HEK293 (cell line): ENCODE measurements at regions not wholly inside any gene's neighbourhood (a gene's known extent, or its start where the extent isn't known, plus 50 kb on each side); places are given as distances from the start of the nearest gene placed in this dataset.
A peak's percentile ranks its signal among the peaks of the same experiment; 100 is the strongest.
"Not testable (repeated sequence)": the region's sequence is repeated elsewhere in the genome, so short reads cannot be mapped to it uniquely, and the experiment has no call there.

Experiments
- CTCF ChIA-PET: fragments of 350-600 bp; formaldehyde crosslinking; extraction: SDS; loops from one replicate; lab custom pipeline; 2021; ENCODE audit warnings: antibody characterized with exemption; lab: Yijun Ruan, JAX
- POLR2A ChIA-PET: fragments of 300-600 bp; formaldehyde crosslinking; extraction: SDS; loops from one replicate; lab custom pipeline; 2020; ENCODE audit warnings: antibody characterized with exemption, inconsistent platforms; lab: Yijun Ruan, JAX
- H3K27ac ChIP-seq: fragments of 200-500 bp; sonication (Bioruptor generic); 2 replicates; pipeline ENCODE4 v1.5.1; 2014; ENCODE audit warnings: low read depth, low read length, control low read depth, inconsistent platforms; ENCODE audit errors: extremely low read depth
- H3K36me3 ChIP-seq, 2 experiments: fragments of 200-500 bp in 1 of 2; sonication (Bioruptor generic) in 1 of 2; 1 replicate in 1 of 2; 2 replicates in 1 of 2; pipeline ENCODE4 v1.5.1; 2014 to 2017; ENCODE audit warnings: inconsistent platforms in 2 of 2, low read length in 2 of 2; ENCODE audit not compliant: control insufficient read depth in 2 of 2, insufficient read depth in 1 of 2
- H3K4me1 ChIP-seq: fragments of 200-500 bp; sonication (Bioruptor generic); 2 replicates; pipeline ENCODE4 v1.5.1; 2014; ENCODE audit warnings: mild to moderate bottlenecking, low read length, inconsistent platforms; ENCODE audit not compliant: control insufficient read depth, insufficient read depth
- H3K4me3 ChIP-seq: 2 replicates; pipeline ENCODE4 v1.5.1; 2011; ENCODE audit warnings: low read depth, mild to moderate bottlenecking, control low read depth, low read length, moderate library complexity
- H3K9me3 ChIP-seq: fragments of 200-500 bp; sonication (Bioruptor generic); 2 replicates; pipeline ENCODE4 v1.5.1; 2014; ENCODE audit warnings: low read depth, low read length, inconsistent platforms; ENCODE audit not compliant: control insufficient read depth, insufficient read depth
- GLIS1 ChIP-seq: fragments of 450-650 bp; formaldehyde crosslinking; IDR thresholded peaks from 2 replicates; pipeline ENCODE4 v1.5.1; 2016; ENCODE audit warnings: missing biosample characterization, missing genetic modification characterization
- ZIC2 ChIP-seq: fragments of 450-650 bp; formaldehyde crosslinking; IDR thresholded peaks from 2 replicates; pipeline ENCODE4 v1.5.1; 2016; ENCODE audit warnings: missing biosample characterization, missing genetic modification characterization

DNA sequence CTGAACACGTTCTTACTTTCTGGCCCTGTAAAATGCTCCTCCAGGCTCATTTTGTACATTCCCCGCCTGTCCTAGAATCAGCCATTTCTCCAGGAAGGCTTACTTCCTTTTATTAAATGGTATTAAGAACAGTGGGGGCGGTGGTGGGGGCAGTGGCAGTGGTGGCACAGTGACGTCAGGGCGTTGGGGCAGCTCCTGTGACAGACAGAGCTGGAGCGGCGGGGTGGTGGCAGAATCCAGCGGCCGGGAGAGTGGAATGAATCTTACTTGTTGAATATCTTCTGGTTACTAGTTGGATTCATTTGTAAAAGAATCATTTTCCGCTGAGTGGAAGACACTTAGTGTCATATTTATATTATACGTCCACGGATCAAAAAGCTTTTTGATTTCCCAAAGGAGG is 262.6 kb downstream of the BCL2L11 start:
- H3K4me1 ChIP-seq, H3K4me3 ChIP-seq, H3K9me3 ChIP-seq, POLR2A ChIA-PET, H3K27ac ChIP-seq, CTCF ChIA-PET, H3K36me3 ChIP-seq: not testable (repeated sequence)

DNA sequence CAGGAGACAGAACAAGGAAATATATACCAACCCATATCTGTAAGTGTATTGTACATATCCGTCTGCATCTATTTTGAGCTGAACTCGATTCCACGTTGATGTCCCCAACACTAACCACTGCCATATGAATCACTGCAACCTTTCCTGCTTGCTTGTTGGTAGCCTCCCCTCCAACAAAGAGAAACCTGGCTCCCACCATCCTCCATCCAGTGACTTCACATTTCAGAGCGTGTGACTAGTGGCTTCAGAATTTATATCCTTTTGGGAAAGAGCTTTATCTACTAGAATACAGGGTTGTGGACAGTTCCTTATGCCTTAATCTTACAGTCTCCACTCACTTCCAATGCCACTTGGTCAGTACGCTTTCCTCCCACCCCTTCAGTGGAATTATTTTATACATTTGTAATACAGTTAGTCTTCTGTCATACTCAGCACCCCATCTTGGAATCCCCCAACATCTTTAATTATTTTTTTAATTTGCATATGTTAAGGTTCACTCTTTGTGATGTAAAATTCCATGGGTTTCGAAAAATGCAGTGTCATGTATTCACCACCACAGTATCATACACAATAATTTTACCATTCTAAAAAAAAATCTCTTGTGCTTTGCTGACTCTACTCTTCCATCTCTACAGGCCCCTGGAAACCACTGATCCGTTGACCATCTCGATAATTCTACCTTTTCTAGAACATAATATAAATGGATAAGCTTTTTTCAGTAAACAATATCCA is 264.7 kb downstream of the BCL2L11 start:
- H3K36me3 ChIP-seq, H3K9me3 ChIP-seq, H3K4me1 ChIP-seq, H3K4me3 ChIP-seq, CTCF ChIA-PET, POLR2A ChIA-PET, H3K27ac ChIP-seq: not testable (repeated sequence)

DNA sequence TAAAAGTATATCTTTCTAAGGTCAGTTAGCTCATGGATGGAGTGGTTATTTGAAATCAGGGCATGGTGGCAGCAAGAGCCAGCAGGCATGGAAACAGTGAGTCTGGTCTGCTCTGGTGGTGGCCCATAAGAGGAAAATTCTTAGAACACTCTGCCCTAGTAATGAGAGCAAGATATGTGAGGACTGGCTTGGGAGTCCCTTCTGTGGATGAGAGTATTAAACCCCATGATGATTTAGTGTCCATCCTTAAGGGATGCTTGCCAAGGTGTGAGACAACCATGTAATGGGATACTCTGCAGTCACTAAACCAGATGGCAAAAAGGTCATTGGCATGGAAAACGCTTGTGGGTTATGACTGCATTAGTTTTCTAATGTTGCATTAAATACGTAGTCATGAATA is 269.9 kb downstream of the BCL2L11 start:
- H3K36me3 ChIP-seq, H3K9me3 ChIP-seq, CTCF ChIA-PET, H3K4me1 ChIP-seq, H3K4me3 ChIP-seq, POLR2A ChIA-PET, H3K27ac ChIP-seq: not testable (repeated sequence)

DNA sequence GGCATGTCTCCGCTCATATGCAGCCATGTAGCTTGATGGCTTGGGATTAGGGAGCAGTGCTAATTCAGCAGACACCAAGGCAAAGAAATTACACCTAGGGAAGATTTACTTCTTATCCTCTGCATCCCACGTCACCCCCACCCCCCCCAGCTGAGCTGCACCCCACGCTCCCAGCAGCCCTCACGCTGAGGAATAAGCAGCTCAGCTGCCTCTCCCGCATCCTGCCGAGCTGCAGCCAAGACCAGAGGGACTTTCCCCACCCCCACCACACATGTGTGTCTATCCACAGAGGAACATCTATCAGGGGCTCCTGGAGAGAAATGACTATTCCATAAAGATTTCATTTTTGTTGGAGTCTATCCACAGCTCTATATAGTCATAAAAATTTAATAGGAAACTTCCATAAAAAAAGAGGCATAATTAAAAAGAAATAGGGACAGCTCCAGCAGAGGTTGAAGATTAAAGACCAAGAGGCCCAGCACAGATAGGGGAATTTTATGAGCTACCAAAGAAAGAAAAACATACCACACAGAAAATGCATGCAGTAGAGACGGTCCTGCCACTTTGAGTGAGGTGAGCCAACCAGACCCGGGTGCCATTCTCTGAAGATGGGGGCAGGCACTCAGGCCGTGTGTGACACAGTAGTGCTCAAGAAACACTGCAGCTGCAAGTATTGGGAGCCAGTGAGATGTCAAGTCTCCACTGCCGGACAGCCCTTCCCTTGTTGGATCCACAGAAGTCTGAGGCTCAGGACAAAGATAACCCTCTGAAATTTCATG is 274.8 kb downstream of the BCL2L11 start:
- H3K4me1 ChIP-seq, H3K27ac ChIP-seq, POLR2A ChIA-PET, CTCF ChIA-PET, H3K36me3 ChIP-seq, H3K9me3 ChIP-seq, H3K4me3 ChIP-seq: not testable (repeated sequence)
- TF ChIP-seq ZIC2 (tag by site-specific recombination) (peak; percentile 38; the same call in 1 of the 2 replicates), GLIS1 (tag by site-specific recombination) (0 out of 2 replicates have a peak, but pooled peaks have one; percentile 18)

DNA sequence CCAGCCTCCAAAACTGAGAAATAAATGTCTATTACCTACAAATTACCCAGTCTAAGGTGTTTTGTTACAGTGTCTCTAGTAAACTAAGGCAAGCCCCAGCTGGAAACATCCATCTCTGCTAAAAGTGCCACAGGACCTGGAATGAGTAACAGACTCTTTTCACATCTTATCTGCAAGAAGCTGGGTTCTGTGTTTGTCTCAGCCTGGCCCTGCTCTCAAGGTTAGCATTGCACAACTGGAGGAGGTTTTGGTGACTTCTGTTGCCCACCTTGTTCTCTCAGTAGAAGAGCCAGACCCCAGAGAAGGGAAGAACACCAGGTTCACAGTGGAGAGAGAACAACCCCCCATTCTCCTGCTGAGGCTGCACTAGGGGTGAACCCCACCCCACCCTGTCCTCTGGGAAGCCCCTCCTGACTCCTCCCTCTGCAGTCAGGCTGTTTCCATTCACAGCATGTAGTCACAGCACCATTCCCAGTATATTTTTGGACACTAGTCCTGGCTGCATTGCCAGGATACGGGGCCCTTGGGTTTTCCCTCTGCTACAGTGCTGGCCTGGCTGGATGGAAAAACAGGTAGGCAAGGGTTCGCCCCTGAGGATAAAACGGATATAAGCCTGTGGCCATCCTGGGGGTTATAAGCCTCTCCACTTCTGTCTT is 280.0 kb downstream of the BCL2L11 start:
- H3K4me3 ChIP-seq, H3K4me1 ChIP-seq, CTCF ChIA-PET, H3K27ac ChIP-seq, POLR2A ChIA-PET, H3K9me3 ChIP-seq, H3K36me3 ChIP-seq: not testable (repeated sequence)

DNA sequence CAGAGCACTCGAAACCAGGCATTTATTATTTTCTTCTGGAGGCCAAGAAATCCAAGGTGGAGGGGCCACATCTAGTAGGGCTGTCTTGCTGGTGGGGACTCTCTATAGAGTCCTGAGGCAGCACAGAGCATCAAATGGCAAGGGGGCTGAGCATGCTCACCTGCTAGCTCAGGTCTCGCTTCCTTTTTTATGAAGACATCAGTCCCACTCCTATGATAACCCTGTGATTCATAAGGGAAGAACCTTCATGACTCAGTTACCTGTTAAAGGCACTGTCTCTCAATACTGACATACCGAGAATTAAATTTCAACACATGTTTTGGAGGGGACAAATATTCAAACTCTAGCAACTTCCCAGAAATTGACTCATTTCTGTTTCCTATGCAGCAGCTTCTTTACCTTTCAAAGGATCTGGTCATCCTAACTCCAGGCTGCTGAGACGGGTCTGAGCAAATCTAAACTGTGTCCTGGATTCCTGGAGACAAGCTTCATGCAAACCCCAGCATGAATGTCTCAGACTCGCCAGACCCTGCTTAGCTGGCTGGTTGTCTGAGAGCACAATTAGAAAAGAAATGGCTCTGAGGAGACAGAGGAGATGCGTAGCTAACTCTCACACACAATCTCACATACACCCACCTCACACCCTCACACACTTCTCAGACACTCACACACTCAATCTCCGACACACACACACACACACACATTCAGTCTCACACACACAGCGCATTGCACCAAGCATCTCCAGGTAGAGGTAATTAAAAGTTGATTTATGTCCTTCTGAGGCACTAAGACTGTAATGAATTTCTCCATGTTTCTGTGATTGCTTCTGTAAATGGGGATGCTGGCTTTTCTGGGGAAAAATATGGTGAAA is 280.8 kb downstream of the BCL2L11 start:
- H3K4me1 ChIP-seq, H3K36me3 ChIP-seq, POLR2A ChIA-PET, H3K9me3 ChIP-seq, H3K27ac ChIP-seq, H3K4me3 ChIP-seq, CTCF ChIA-PET: not testable (repeated sequence)

DNA sequence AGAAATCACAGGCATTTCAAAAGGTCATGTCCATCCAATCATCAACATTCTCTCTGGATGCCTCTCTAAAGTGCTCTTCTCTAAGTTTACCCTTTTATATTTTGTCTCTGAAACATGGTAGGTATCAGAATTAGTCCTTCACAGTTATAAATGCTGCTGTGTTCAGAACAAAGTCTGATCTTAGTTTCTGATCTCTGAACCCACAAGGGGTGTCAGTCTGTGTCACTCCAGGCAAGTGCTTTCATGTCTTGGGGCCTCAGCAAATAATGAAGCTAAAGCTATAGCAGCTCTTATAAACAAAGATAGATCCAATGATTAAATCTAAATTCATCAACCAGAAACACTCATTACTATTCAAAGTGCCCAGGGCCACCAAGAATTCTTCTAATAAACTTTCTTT is 281.7 kb downstream of the BCL2L11 start:
- H3K36me3 ChIP-seq, H3K9me3 ChIP-seq, CTCF ChIA-PET, POLR2A ChIA-PET, H3K27ac ChIP-seq, H3K4me3 ChIP-seq, H3K4me1 ChIP-seq: not testable (repeated sequence)

DNA sequence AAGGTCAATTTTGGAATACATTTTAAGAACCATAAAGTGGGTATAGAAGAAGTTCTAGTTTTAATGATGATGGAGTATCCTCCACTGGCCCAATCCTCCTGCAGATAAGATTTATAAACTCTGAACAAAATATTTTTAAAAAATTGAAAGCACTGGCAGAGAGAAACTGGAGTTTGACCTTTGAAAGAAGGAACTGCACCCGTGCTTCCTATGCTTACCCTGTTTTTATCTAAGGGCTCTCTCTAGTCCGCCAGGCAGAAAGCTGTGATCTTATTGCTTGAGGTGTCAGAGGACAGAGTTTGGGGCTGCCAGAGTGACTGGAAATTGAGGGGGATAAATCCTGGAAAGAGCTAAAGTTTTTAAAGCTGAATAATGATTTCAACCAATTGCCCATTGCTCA is 282.6 kb downstream of the BCL2L11 start:
- H3K27ac ChIP-seq, H3K4me3 ChIP-seq, H3K4me1 ChIP-seq, CTCF ChIA-PET, H3K9me3 ChIP-seq, H3K36me3 ChIP-seq, POLR2A ChIA-PET: not testable (repeated sequence)

DNA sequence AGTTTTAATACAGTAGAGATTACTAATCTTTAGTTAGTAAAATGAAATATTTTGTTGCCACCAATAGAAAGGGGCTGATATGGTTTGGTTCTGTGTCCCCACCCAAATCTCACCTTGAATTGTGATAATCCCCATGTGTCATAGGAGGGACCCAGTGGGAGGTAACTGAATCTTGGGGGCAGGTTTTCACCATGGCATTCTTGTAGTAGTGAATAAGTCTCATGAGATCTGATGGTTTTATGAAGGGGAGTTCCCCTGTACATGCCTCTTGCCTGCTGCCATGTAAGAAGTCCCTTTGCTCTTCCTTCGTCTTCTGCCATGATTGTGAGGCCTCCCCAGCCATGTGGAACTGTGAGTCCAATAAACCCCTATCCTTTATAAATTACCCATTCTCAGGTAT is 285.9 kb downstream of the BCL2L11 start:
- H3K4me3 ChIP-seq, H3K4me1 ChIP-seq, POLR2A ChIA-PET, CTCF ChIA-PET, H3K9me3 ChIP-seq, H3K27ac ChIP-seq, H3K36me3 ChIP-seq: not testable (repeated sequence)

DNA sequence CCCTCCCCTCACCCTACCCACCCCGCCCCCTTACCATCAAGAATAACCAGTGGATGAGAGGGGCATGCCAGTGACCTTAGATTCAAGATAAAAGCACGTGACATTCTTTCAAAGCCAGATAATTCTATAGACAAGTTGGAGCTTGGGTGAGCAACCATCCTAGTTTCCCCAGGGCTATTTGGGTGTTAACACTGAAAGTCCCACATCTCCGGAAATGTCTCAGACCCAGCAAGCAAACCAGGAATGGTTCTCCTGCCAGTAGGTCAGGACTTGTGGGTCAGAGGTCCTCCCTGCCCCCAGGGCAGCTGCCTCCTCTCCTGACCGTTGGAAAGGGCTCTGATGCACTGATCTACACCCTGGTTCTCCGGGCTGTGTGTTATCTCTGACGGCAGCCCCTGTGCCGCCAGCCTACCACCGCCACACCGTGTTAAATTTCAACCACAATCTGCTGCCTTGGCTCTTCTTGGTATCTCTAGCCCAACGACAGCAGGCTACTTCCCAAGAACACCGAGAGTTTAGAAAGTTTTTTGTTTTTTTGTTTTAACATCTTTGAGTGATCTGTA is 287.0 kb downstream of the BCL2L11 start:
- H3K4me3 ChIP-seq, H3K36me3 ChIP-seq, CTCF ChIA-PET, H3K4me1 ChIP-seq, H3K9me3 ChIP-seq, POLR2A ChIA-PET, H3K27ac ChIP-seq: not testable (repeated sequence)
